NCI-H2029 (cell line): ENCODE measurements at regions not wholly inside any gene's neighbourhood (a gene's known extent, or its start where the extent isn't known, plus 50 kb on each side); places are given as distances from the start of the nearest gene placed in this dataset.
"Not testable (repeated sequence)": the region's sequence is repeated elsewhere in the genome, so short reads cannot be mapped to it uniquely, and the experiment has no call there.

Experiments
- DNase-seq: peaks from one replicate; lab custom pipeline; 2025; lab: John Stamatoyannopoulos, UW

GRCh38 chr4:181860668-181861067 is 382.5 kb upstream of the TENM3 start:
- no peak for DNase-seq

GRCh38 chr4:181863856-181864255 is 379.3 kb upstream of the TENM3 start:
- DNase-seq: no peak

- DNase-seq: no peak
These were observed 372.9 kb upstream of the TENM3 start for GRCh38 chr4:181870326-181870725.

- no peak for DNase-seq
These were observed 368.6 kb upstream of the TENM3 start for GRCh38 chr4:181874602-181875001.

- no peak for DNase-seq
These were observed 365.8 kb upstream of the TENM3 start for GRCh38 chr4:181877329-181877848.

GRCh38 chr4:181890031-181890430 is 353.2 kb upstream of the TENM3 start:
- no peak for DNase-seq

- no peak for DNase-seq
These were observed 352.3 kb upstream of the TENM3 start for GRCh38 chr4:181890911-181891310.

GRCh38 chr4:181896614-181897013 is 346.6 kb upstream of the TENM3 start:
- DNase-seq: no peak

- no peak for DNase-seq
These were observed 345.3 kb upstream of the TENM3 start for GRCh38 chr4:181897935-181898334.

GRCh38 chr4:181902404-181902803 is 340.8 kb upstream of the TENM3 start:
- DNase-seq: not testable (repeated sequence)

- no peak for DNase-seq
These were observed 337.5 kb upstream of the TENM3 start for GRCh38 chr4:181905708-181906107.

- DNase-seq: no peak
These were observed 335.0 kb upstream of the TENM3 start for GRCh38 chr4:181908168-181908567.

GRCh38 chr4:181909368-181909767 is 333.8 kb upstream of the TENM3 start:
- DNase-seq: no peak

- no peak for DNase-seq
These were observed 331.8 kb upstream of the TENM3 start for GRCh38 chr4:181911420-181911819.

- no peak for DNase-seq
These were observed 309.7 kb upstream of the TENM3 start for GRCh38 chr4:181933471-181933870.

GRCh38 chr4:181938631-181939030 is 304.6 kb upstream of the TENM3 start:
- no peak for DNase-seq

- no peak for DNase-seq
These were observed 303.8 kb upstream of the TENM3 start for GRCh38 chr4:181939199-181939945.

- DNase-seq: peak; percentile 58
These were observed 298.7 kb upstream of the TENM3 start for GRCh38 chr4:181944527-181944926.

- DNase-seq: no peak
These were observed 296.3 kb upstream of the TENM3 start for GRCh38 chr4:181946902-181947301.

GRCh38 chr4:181948839-181949382 is 294.3 kb upstream of the TENM3 start:
- no peak for DNase-seq

- DNase-seq: no peak
These were observed 293.4 kb upstream of the TENM3 start for GRCh38 chr4:181949704-181950312.

GRCh38 chr4:181950372-181951127 is 292.7 kb upstream of the TENM3 start:
- DNase-seq: no peak

- DNase-seq: no peak
These were observed 291.9 kb upstream of the TENM3 start for GRCh38 chr4:181951265-181951664.
